Renal cortex interstitium (tissue), 11 donors: ENCODE measurements at regions not wholly inside any gene's neighbourhood (a gene's known extent, or its start where the extent isn't known, plus 50 kb on each side); places are given as distances from the start of the nearest gene placed in this dataset.

ENCODE experiments used
- DNase-seq, 11 donors: peaks; one replicate each; pipeline ENCODE4 v3.0.0-alpha.2; 2013; ENCODE audit warnings: low read depth in 9 of 11, low spot score in 4 of 11; ENCODE audit errors: extremely low read depth in 1 of 11

DNA sequence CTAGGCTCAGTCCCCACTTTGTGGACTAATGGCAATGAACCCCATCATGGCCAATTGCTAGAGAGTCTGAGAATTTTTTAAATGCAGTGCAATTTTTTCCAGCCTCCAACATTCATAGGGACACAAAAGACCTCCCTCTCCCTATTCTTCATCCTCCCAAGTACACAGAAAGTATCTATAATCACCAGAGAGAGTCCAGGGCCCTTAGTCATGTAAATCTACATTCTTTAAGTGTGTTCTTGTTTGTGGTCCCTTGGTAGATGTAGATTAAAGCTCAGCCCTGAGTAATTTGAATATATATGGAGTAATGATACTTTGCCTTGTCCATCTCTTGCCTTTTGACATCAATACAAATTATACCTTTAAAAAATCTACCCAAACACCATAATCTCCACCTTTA is 51.3 kb upstream of the ATXN3L start:
- no peak for DNase-seq

DNA sequence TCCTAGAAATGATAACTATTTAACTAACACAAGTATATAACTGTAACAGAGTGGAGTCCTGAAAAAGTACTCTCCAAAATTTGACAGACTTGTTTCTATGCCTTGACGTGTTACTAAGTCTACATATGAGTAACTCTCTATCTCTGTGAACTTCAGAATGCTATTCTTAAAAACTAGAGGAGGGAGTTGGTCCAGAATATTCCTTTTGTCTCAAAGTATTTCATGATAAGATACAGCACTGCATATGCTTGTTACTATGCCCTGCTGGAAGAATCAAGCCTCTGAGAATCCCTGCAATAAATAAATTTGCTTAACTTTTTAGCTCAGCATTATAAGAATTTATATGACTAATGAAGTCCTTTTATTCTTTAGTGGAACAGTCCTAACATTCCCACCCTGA is 50.9 kb upstream of the ATXN3L start:
- no peak for DNase-seq
